ENCODE measurements at regions not wholly inside any gene's neighbourhood (a gene's known extent, or its start where the extent isn't known, plus 50 kb on each side); places are given as distances from the start of the nearest gene placed in this dataset.
"Not testable (repeated sequence)": the region's sequence is repeated elsewhere in the genome, so short reads cannot be mapped to it uniquely, and the experiment has no call there.

DNA sequence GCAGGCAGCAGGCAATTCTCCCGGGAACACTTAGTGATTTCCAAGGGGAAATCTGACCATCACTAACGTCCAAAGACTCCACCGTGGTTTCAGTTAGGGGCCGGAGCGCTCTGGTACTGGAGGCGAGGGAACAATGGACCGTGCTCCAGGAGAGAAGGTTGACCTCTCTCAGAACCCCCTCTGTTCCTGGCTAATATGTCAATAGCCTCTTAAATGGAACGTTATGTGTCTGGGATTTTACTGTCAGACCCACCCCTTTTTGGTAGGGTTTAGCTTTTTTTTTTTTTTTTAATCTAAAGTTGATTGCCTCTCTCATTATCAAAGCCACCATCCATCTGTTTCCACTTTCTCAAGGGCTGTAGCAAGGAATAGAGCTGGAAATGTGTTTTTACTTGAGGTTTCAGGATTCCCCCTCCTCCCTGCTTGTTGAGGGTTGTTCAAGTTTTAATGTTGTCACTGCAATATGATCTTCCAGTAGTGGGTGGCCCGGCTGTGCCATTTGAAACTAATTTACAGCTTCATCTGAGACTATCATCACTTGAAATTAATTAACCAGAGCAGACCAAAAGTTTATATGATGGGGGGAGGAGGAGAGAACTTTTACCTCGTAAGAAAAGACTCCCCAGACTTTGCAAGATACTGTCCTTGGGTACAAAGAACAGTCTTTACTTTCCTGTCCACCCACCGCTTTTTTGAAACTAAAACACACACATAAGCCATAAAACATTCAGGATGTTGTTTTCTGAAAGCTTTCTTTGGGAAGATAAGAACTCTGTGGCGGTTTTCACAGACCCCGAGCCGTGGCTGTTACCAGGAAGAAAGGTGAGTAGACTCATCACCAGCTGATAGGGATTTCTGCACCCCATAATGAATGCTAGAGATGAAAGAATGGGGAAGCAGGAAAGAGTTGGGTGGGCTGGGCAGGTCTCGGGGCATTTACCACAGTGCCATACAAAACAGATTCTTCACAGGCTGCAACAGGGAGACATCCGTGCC, 187.8 kb downstream of the UACA start:
- Histone ChIP-seq H4K20me1 (ENCODE audit: insufficient read depth) (no peaks in the 10 kb centered on the region), H3K27me3 (ENCODE audit: insufficient read depth, low read depth, low read length) (no peaks in the 10 kb centered on the region), H2AFZ (ENCODE audit: low read depth, low read length) (no peak overlapping the region), H3K27ac (ENCODE audit: low read length) (no peak overlapping the region), H3K9me2 (ENCODE audit: insufficient read depth, low read length) (no peaks in the 10 kb centered on the region), H3K9me3 (ENCODE audit: low read length) (no peaks in the 10 kb centered on the region), H3K79me2 (replicated peaks; ENCODE audit: insufficient read depth, low read length) (no peaks in the 10 kb centered on the region), H3K4me2 (ENCODE audit: low read length) (no peak overlapping the region), H3F3A (ENCODE audit: insufficient read depth, low read length, poor library complexity, severe bottlenecking) (no peaks in the 10 kb centered on the region), H3K9ac (ENCODE audit: low read length) (no peak overlapping the region), H3K4me3 (ENCODE audit: low read length) (no peak overlapping the region), H3K36me3 (ENCODE audit: insufficient read depth, low read length) (no peaks in the 10 kb centered on the region)
- TF ChIP-seq RAD21 (conservative IDR thresholded peaks at IDR 0.05) = no peak
- TF ChIP-seq SMC3 (conservative IDR thresholded peaks at IDR 0.05; ENCODE audit: poor library complexity) = no peak
- TF ChIP-seq, protein P1, sequence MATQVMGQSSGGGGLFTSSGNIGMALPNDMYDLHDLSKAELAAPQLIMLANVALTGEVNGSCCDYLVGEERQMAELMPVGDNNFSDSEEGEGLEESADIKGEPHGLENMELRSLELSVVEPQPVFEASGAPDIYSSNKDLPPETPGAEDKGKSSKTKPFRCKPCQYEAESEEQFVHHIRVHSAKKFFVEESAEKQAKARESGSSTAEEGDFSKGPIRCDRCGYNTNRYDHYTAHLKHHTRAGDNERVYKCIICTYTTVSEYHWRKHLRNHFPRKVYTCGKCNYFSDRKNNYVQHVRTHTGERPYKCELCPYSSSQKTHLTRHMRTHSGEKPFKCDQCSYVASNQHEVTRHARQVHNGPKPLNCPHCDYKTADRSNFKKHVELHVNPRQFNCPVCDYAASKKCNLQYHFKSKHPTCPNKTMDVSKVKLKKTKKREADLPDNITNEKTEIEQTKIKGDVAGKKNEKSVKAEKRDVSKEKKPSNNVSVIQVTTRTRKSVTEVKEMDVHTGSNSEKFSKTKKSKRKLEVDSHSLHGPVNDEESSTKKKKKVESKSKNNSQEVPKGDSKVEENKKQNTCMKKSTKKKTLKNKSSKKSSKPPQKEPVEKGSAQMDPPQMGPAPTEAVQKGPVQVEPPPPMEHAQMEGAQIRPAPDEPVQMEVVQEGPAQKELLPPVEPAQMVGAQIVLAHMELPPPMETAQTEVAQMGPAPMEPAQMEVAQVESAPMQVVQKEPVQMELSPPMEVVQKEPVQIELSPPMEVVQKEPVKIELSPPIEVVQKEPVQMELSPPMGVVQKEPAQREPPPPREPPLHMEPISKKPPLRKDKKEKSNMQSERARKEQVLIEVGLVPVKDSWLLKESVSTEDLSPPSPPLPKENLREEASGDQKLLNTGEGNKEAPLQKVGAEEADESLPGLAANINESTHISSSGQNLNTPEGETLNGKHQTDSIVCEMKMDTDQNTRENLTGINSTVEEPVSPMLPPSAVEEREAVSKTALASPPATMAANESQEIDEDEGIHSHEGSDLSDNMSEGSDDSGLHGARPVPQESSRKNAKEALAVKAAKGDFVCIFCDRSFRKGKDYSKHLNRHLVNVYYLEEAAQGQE (IDR thresholded peaks at IDR 0.05; ENCODE audit: borderline replicate concordance) = no peak
- no peak for TF ChIP-seq TAF1 (IDR thresholded peaks at IDR 0.05; ENCODE audit: low read depth)
- no peak for TF ChIP-seq MXI1 (conservative IDR thresholded peaks at IDR 0.05; ENCODE audit: poor library complexity, severe bottlenecking)
- no peak for TF ChIP-seq EZH2 (IDR thresholded peaks at IDR 0.05; ENCODE audit: borderline replicate concordance, insufficient read depth, low read length, poor library complexity, severe bottlenecking)
- no peak for TF ChIP-seq EP300 (conservative IDR thresholded peaks at IDR 0.05; ENCODE audit: poor library complexity, severe bottlenecking)
- TF ChIP-seq, protein P2, sequence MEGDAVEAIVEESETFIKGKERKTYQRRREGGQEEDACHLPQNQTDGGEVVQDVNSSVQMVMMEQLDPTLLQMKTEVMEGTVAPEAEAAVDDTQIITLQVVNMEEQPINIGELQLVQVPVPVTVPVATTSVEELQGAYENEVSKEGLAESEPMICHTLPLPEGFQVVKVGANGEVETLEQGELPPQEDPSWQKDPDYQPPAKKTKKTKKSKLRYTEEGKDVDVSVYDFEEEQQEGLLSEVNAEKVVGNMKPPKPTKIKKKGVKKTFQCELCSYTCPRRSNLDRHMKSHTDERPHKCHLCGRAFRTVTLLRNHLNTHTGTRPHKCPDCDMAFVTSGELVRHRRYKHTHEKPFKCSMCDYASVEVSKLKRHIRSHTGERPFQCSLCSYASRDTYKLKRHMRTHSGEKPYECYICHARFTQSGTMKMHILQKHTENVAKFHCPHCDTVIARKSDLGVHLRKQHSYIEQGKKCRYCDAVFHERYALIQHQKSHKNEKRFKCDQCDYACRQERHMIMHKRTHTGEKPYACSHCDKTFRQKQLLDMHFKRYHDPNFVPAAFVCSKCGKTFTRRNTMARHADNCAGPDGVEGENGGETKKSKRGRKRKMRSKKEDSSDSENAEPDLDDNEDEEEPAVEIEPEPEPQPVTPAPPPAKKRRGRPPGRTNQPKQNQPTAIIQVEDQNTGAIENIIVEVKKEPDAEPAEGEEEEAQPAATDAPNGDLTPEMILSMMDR (IDR thresholded peaks at IDR 0.05; ENCODE audit: poor library complexity, severe bottlenecking) = no peak
- TF ChIP-seq POLR2AphosphoS5 (IDR thresholded peaks at IDR 0.05) = no peak

DNA sequence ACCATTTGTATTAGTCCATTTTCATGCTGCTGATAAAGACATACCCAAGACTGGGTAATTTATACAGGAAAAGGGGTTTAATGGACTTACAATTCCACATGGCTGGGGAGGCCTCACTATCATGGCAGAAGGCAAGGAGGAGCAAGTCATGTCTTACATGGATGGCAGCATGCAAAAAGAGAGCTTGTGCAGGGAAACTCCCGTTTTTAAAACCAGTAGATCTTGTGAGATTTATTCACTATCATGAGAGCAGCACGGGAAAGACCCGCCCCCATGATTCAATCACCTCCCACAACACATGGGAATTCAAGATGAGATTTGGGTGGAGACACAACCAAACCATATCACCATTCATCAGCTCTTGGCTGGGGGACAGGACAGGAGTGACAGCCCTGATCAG, 189.0 kb downstream of the UACA start:
- not testable (repeated sequence) for H3K79me2 ChIP-seq (replicated peaks; ENCODE audit: insufficient read depth, low read length); H4K20me1 ChIP-seq (ENCODE audit: insufficient read depth); H3K9me2 ChIP-seq (ENCODE audit: insufficient read depth, low read length); H3F3A ChIP-seq (ENCODE audit: insufficient read depth, low read length, poor library complexity, severe bottlenecking); H3K9me3 ChIP-seq (ENCODE audit: low read length); H3K9ac ChIP-seq (ENCODE audit: low read length); H3K36me3 ChIP-seq (ENCODE audit: insufficient read depth, low read length); H3K27ac ChIP-seq (ENCODE audit: low read length); H3K27me3 ChIP-seq (ENCODE audit: insufficient read depth, low read depth, low read length); H3K4me3 ChIP-seq (ENCODE audit: low read length); H3K4me2 ChIP-seq (ENCODE audit: low read length); H2AFZ ChIP-seq (ENCODE audit: low read depth, low read length)

All from neural cell (in vitro differentiated cells).